ENCODE measurements at regions not wholly inside any gene's neighbourhood (a gene's known extent, or its start where the extent isn't known, plus 50 kb on each side); places are given as distances from the start of the nearest gene placed in this dataset.

- Histone ChIP-seq H3K4me2 (ENCODE audit: low read depth, low read length, poor library complexity, severe bottlenecking) (peak overlapping the region; percentile 51), H3F3A (ENCODE audit: low read depth) (no peaks in the 10 kb centered on the region), H2AFZ (ENCODE audit: low read length) (peak overlapping the region; percentile 97)
Measured at GRCh38 chr9:115591584-115591984, 473.6 kb upstream of the TNC start.

GRCh38 chr9:115593587-115594091, 475.7 kb upstream of the TNC start:
- H3K9me3 ChIP-seq (ENCODE audit: insufficient read depth, low read depth, low read length), result no peaks in the 10 kb centered on the region
- no peaks in the 10 kb centered on the region for H3K79me2 ChIP-seq (ENCODE audit: insufficient read depth, low read length)
- H4K20me1 ChIP-seq (ENCODE audit: insufficient read depth, low read length, poor library complexity, severe bottlenecking), result no peaks in the 10 kb centered on the region
- H3K4me3 ChIP-seq (ENCODE audit: low read length, poor library complexity, severe bottlenecking), result no peak overlapping the region
- no peaks in the 10 kb centered on the region for H3K27me3 ChIP-seq (ENCODE audit: insufficient read depth, low read length, poor library complexity, severe bottlenecking)
- TF ChIP-seq EZH2phosphoT487 (IDR thresholded peaks at IDR 0.05; ENCODE audit: borderline replicate concordance), result no peak
- peak; percentile 83 for TF ChIP-seq CTCF (conservative IDR thresholded peaks at IDR 0.05; ENCODE audit: low read length)
- no peaks in the 10 kb centered on the region for H3K4me1 ChIP-seq (ENCODE audit: insufficient read depth, low read length, poor library complexity, severe bottlenecking)
- no peak overlapping the region for H2AFZ ChIP-seq (ENCODE audit: low read length)
- H3K9ac ChIP-seq (ENCODE audit: low read depth, low read length, poor library complexity, severe bottlenecking), result no peak overlapping the region
- no peaks in the 10 kb centered on the region for H3F3A ChIP-seq (ENCODE audit: low read depth)
- no peaks in the 10 kb centered on the region for H3K36me3 ChIP-seq (ENCODE audit: insufficient read depth, low read length)
- no peaks in the 10 kb centered on the region for H3K9me2 ChIP-seq (replicated peaks; ENCODE audit: low read depth, low read length)
- H3K4me2 ChIP-seq (ENCODE audit: low read depth, low read length, poor library complexity, severe bottlenecking), result no peak overlapping the region

More at GRCh38 chr9:115591584-115591984, 473.6 kb upstream of the TNC start:
- Histone ChIP-seq H3K9me3 (ENCODE audit: insufficient read depth, low read depth, low read length) (no peaks in the 10 kb centered on the region), H3K36me3 (ENCODE audit: insufficient read depth, low read length) (no peaks in the 10 kb centered on the region), H3K79me2 (ENCODE audit: insufficient read depth, low read length) (no peaks in the 10 kb centered on the region), H3K4me3 (ENCODE audit: low read length, poor library complexity, severe bottlenecking) (no peak overlapping the region), H3K27me3 (ENCODE audit: insufficient read depth, low read length, poor library complexity, severe bottlenecking) (no peaks in the 10 kb centered on the region), H3K9ac (ENCODE audit: low read depth, low read length, poor library complexity, severe bottlenecking) (no peak overlapping the region), H3K9me2 (replicated peaks; ENCODE audit: low read depth, low read length) (no peaks in the 10 kb centered on the region), H4K20me1 (ENCODE audit: insufficient read depth, low read length, poor library complexity, severe bottlenecking) (no peaks in the 10 kb centered on the region), H3K4me1 (ENCODE audit: insufficient read depth, low read length, poor library complexity, severe bottlenecking) (no peaks in the 10 kb centered on the region)
- TF ChIP-seq EZH2phosphoT487 (IDR thresholded peaks at IDR 0.05; ENCODE audit: borderline replicate concordance), result no peak
- peak; percentile 81 for TF ChIP-seq CTCF (conservative IDR thresholded peaks at IDR 0.05; ENCODE audit: low read length)

GRCh38 chr9:115594557-115594956, 476.6 kb upstream of the TNC start:
- H4K20me1 ChIP-seq (ENCODE audit: insufficient read depth, low read length, poor library complexity, severe bottlenecking), result no peaks in the 10 kb centered on the region
- no peak overlapping the region for H2AFZ ChIP-seq (ENCODE audit: low read length)
- H3K4me1 ChIP-seq (ENCODE audit: insufficient read depth, low read length, poor library complexity, severe bottlenecking), result no peaks in the 10 kb centered on the region
- H3K4me2 ChIP-seq (ENCODE audit: low read depth, low read length, poor library complexity, severe bottlenecking), result no peak overlapping the region
- H3F3A ChIP-seq (ENCODE audit: low read depth), result no peaks in the 10 kb centered on the region
- no peak overlapping the region for H3K4me3 ChIP-seq (ENCODE audit: low read length, poor library complexity, severe bottlenecking)
- H3K27me3 ChIP-seq (ENCODE audit: insufficient read depth, low read length, poor library complexity, severe bottlenecking), result no peaks in the 10 kb centered on the region
- TF ChIP-seq CTCF (conservative IDR thresholded peaks at IDR 0.05; ENCODE audit: low read length) (no peak), EZH2phosphoT487 (IDR thresholded peaks at IDR 0.05; ENCODE audit: borderline replicate concordance) (no peak)
- H3K9me2 ChIP-seq (replicated peaks; ENCODE audit: low read depth, low read length), result no peaks in the 10 kb centered on the region
- no peaks in the 10 kb centered on the region for H3K9me3 ChIP-seq (ENCODE audit: insufficient read depth, low read depth, low read length)
- H3K36me3 ChIP-seq (ENCODE audit: insufficient read depth, low read length), result no peaks in the 10 kb centered on the region
- H3K9ac ChIP-seq (ENCODE audit: low read depth, low read length, poor library complexity, severe bottlenecking), result no peak overlapping the region
- H3K79me2 ChIP-seq (ENCODE audit: insufficient read depth, low read length), result no peaks in the 10 kb centered on the region

Data from Loucy (cell line).